ENCODE measurements at regions not wholly inside any gene's neighbourhood (a gene's known extent, or its start where the extent isn't known, plus 50 kb on each side); places are given as distances from the start of the nearest gene placed in this dataset.

GRCh38 chr1:5638582-5638981, 353.6 kb downstream of the NPHP4 start:
- Histone ChIP-seq H3K9me3 (ENCODE audit: control insufficient read depth, insufficient read depth, low read depth, low read length) (no peaks in the 10 kb centered on the region), H3K9ac (ENCODE audit: low read length) (no peak overlapping the region), H3K4me3 (ENCODE audit: low read depth, low read length) (no peak overlapping the region), H3K36me3 (ENCODE audit: control insufficient read depth, insufficient read depth, low read length) (no peaks in the 10 kb centered on the region), H3K4me1 (ENCODE audit: control insufficient read depth, insufficient read depth, low read length) (no peaks in the 10 kb centered on the region), H3K27ac (ENCODE audit: low read depth, low read length) (no peak overlapping the region), H3K27me3 (ENCODE audit: control insufficient read depth, insufficient read depth, low read length) (no peaks in the 10 kb centered on the region)

GRCh38 chr1:5637171-5637570, 355.1 kb downstream of the NPHP4 start:
- H3K4me3 ChIP-seq (ENCODE audit: low read depth, low read length): no peak overlapping the region
- H3K9me3 ChIP-seq (ENCODE audit: control insufficient read depth, insufficient read depth, low read depth, low read length): no peaks in the 10 kb centered on the region
- no peak overlapping the region for H3K27ac ChIP-seq (ENCODE audit: low read depth, low read length)
- no peaks in the 10 kb centered on the region for H3K27me3 ChIP-seq (ENCODE audit: control insufficient read depth, insufficient read depth, low read length)
- no peaks in the 10 kb centered on the region for H3K36me3 ChIP-seq (ENCODE audit: control insufficient read depth, insufficient read depth, low read length)
- peaks cover 4% of the 10 kb centered on the region; the same call in 1 of the 2 replicates for H3K4me1 ChIP-seq (ENCODE audit: control insufficient read depth, insufficient read depth, low read length)
- no peak overlapping the region for H3K9ac ChIP-seq (ENCODE audit: low read length)

GRCh38 chr1:5634893-5635292, 357.3 kb downstream of the NPHP4 start:
- no peaks in the 10 kb centered on the region for H3K9me3 ChIP-seq (ENCODE audit: control insufficient read depth, insufficient read depth, low read depth, low read length)
- H3K4me3 ChIP-seq (ENCODE audit: low read depth, low read length): no peak overlapping the region
- H3K27ac ChIP-seq (ENCODE audit: low read depth, low read length): no peak overlapping the region
- H3K36me3 ChIP-seq (ENCODE audit: control insufficient read depth, insufficient read depth, low read length): no peaks in the 10 kb centered on the region
- H3K4me1 ChIP-seq (ENCODE audit: control insufficient read depth, insufficient read depth, low read length): peaks cover 4% of the 10 kb centered on the region; the same call in 1 of the 2 replicates
- H3K9ac ChIP-seq (ENCODE audit: low read length): no peak overlapping the region
- H3K27me3 ChIP-seq (ENCODE audit: control insufficient read depth, insufficient read depth, low read length): no peaks in the 10 kb centered on the region

GRCh38 chr1:5632814-5633213, 359.4 kb downstream of the NPHP4 start:
- Histone ChIP-seq H3K9me3 (ENCODE audit: control insufficient read depth, insufficient read depth, low read depth, low read length) (no peaks in the 10 kb centered on the region), H3K27me3 (ENCODE audit: control insufficient read depth, insufficient read depth, low read length) (no peaks in the 10 kb centered on the region), H3K4me3 (ENCODE audit: low read depth, low read length) (no peak overlapping the region), H3K27ac (ENCODE audit: low read depth, low read length) (no peak overlapping the region), H3K9ac (ENCODE audit: low read length) (no peak overlapping the region), H3K4me1 (ENCODE audit: control insufficient read depth, insufficient read depth, low read length) (peaks cover 4% of the 10 kb centered on the region; the same call in 1 of the 2 replicates), H3K36me3 (ENCODE audit: control insufficient read depth, insufficient read depth, low read length) (no peaks in the 10 kb centered on the region)

GRCh38 chr1:5632224-5632623, 360.0 kb downstream of the NPHP4 start:
- Histone ChIP-seq H3K36me3 (ENCODE audit: control insufficient read depth, insufficient read depth, low read length) (no peaks in the 10 kb centered on the region), H3K9ac (ENCODE audit: low read length) (no peak overlapping the region), H3K27me3 (ENCODE audit: control insufficient read depth, insufficient read depth, low read length) (no peaks in the 10 kb centered on the region), H3K27ac (ENCODE audit: low read depth, low read length) (no peak overlapping the region), H3K4me1 (ENCODE audit: control insufficient read depth, insufficient read depth, low read length) (peaks cover 4% of the 10 kb centered on the region; the same call in 1 of the 2 replicates), H3K4me3 (ENCODE audit: low read depth, low read length) (no peak overlapping the region), H3K9me3 (ENCODE audit: control insufficient read depth, insufficient read depth, low read depth, low read length) (no peaks in the 10 kb centered on the region)

- Histone ChIP-seq H3K27me3 (ENCODE audit: control insufficient read depth, insufficient read depth, low read length) (no peaks in the 10 kb centered on the region), H3K36me3 (ENCODE audit: control insufficient read depth, insufficient read depth, low read length) (no peaks in the 10 kb centered on the region), H3K9ac (ENCODE audit: low read length) (no peak overlapping the region), H3K27ac (ENCODE audit: low read depth, low read length) (no peak overlapping the region), H3K4me3 (ENCODE audit: low read depth, low read length) (no peak overlapping the region), H3K4me1 (ENCODE audit: control insufficient read depth, insufficient read depth, low read length) (peaks cover 4% of the 10 kb centered on the region; the same call in 1 of the 2 replicates), H3K9me3 (ENCODE audit: control insufficient read depth, insufficient read depth, low read depth, low read length) (no peaks in the 10 kb centered on the region)
These were observed 363.8 kb downstream of the NPHP4 start for GRCh38 chr1:5628416-5628815.

GRCh38 chr1:5623399-5623798, 368.8 kb downstream of the NPHP4 start:
- Histone ChIP-seq H3K9ac (ENCODE audit: low read length) (no peak overlapping the region), H3K4me3 (ENCODE audit: low read depth, low read length) (no peak overlapping the region), H3K27ac (ENCODE audit: low read depth, low read length) (no peak overlapping the region), H3K27me3 (ENCODE audit: control insufficient read depth, insufficient read depth, low read length) (no peaks in the 10 kb centered on the region), H3K9me3 (ENCODE audit: control insufficient read depth, insufficient read depth, low read depth, low read length) (no peaks in the 10 kb centered on the region), H3K36me3 (ENCODE audit: control insufficient read depth, insufficient read depth, low read length) (no peaks in the 10 kb centered on the region), H3K4me1 (ENCODE audit: control insufficient read depth, insufficient read depth, low read length) (no peaks in the 10 kb centered on the region)

GRCh38 chr1:5622412-5622811, 369.8 kb downstream of the NPHP4 start:
- Histone ChIP-seq H3K9me3 (ENCODE audit: control insufficient read depth, insufficient read depth, low read depth, low read length) (no peaks in the 10 kb centered on the region), H3K4me3 (ENCODE audit: low read depth, low read length) (no peak overlapping the region), H3K27ac (ENCODE audit: low read depth, low read length) (no peak overlapping the region), H3K4me1 (ENCODE audit: control insufficient read depth, insufficient read depth, low read length) (no peaks in the 10 kb centered on the region; the same call in 1 of the 2 replicates), H3K27me3 (ENCODE audit: control insufficient read depth, insufficient read depth, low read length) (no peaks in the 10 kb centered on the region), H3K9ac (ENCODE audit: low read length) (no peak overlapping the region), H3K36me3 (ENCODE audit: control insufficient read depth, insufficient read depth, low read length) (no peaks in the 10 kb centered on the region)

- Histone ChIP-seq H3K9me3 (ENCODE audit: control insufficient read depth, insufficient read depth, low read depth, low read length) (no peaks in the 10 kb centered on the region), H3K4me1 (ENCODE audit: control insufficient read depth, insufficient read depth, low read length) (no peaks in the 10 kb centered on the region; the same call in 1 of the 2 replicates)
These were observed 370.5 kb downstream of the NPHP4 start for GRCh38 chr1:5621692-5622091.

GRCh38 chr1:5620997-5621396, 371.2 kb downstream of the NPHP4 start:
- no peaks in the 10 kb centered on the region for H3K27me3 ChIP-seq (ENCODE audit: control insufficient read depth, insufficient read depth, low read length)
- no peaks in the 10 kb centered on the region; the same call in 1 of the 2 replicates for H3K4me1 ChIP-seq (ENCODE audit: control insufficient read depth, insufficient read depth, low read length)
- no peak overlapping the region for H3K27ac ChIP-seq (ENCODE audit: low read depth, low read length)
- no peaks in the 10 kb centered on the region for H3K36me3 ChIP-seq (ENCODE audit: control insufficient read depth, insufficient read depth, low read length)
- H3K4me3 ChIP-seq (ENCODE audit: low read depth, low read length): no peak overlapping the region
- no peak overlapping the region for H3K9ac ChIP-seq (ENCODE audit: low read length)
- no peaks in the 10 kb centered on the region for H3K9me3 ChIP-seq (ENCODE audit: control insufficient read depth, insufficient read depth, low read depth, low read length)

More at GRCh38 chr1:5621692-5622091, 370.5 kb downstream of the NPHP4 start:
- no peaks in the 10 kb centered on the region for H3K36me3 ChIP-seq (ENCODE audit: control insufficient read depth, insufficient read depth, low read length)
- no peak overlapping the region for H3K9ac ChIP-seq (ENCODE audit: low read length)
- no peak overlapping the region for H3K4me3 ChIP-seq (ENCODE audit: low read depth, low read length)
- no peaks in the 10 kb centered on the region for H3K27me3 ChIP-seq (ENCODE audit: control insufficient read depth, insufficient read depth, low read length)
- H3K27ac ChIP-seq (ENCODE audit: low read depth, low read length): no peak overlapping the region

- Histone ChIP-seq H3K9ac (ENCODE audit: low read length) (no peak overlapping the region), H3K27me3 (ENCODE audit: control insufficient read depth, insufficient read depth, low read length) (no peaks in the 10 kb centered on the region), H3K4me1 (ENCODE audit: control insufficient read depth, insufficient read depth, low read length) (no peaks in the 10 kb centered on the region; the same call in 1 of the 2 replicates), H3K9me3 (ENCODE audit: control insufficient read depth, insufficient read depth, low read depth, low read length) (no peaks in the 10 kb centered on the region), H3K27ac (ENCODE audit: low read depth, low read length) (no peak overlapping the region), H3K36me3 (ENCODE audit: control insufficient read depth, insufficient read depth, low read length) (no peaks in the 10 kb centered on the region), H3K4me3 (ENCODE audit: low read depth, low read length) (no peak overlapping the region)
These were observed 371.8 kb downstream of the NPHP4 start for GRCh38 chr1:5620418-5620817.

- Histone ChIP-seq H3K4me3 (ENCODE audit: low read depth, low read length) (no peak overlapping the region), H3K27me3 (ENCODE audit: control insufficient read depth, insufficient read depth, low read length) (peaks cover 6% of the 10 kb centered on the region; the same call in 1 of the 2 replicates), H3K27ac (ENCODE audit: low read depth, low read length) (no peak overlapping the region), H3K9me3 (ENCODE audit: control insufficient read depth, insufficient read depth, low read depth, low read length) (no peaks in the 10 kb centered on the region), H3K36me3 (ENCODE audit: control insufficient read depth, insufficient read depth, low read length) (no peaks in the 10 kb centered on the region), H3K4me1 (ENCODE audit: control insufficient read depth, insufficient read depth, low read length) (no peaks in the 10 kb centered on the region; the same call in 1 of the 2 replicates), H3K9ac (ENCODE audit: low read length) (no peak overlapping the region)
These were observed 372.8 kb downstream of the NPHP4 start for GRCh38 chr1:5619469-5619868.

Data from HUES6 (cell line).